Neutrophil (primary cell): ENCODE measurements at regions not wholly inside any gene's neighbourhood (a gene's known extent, or its start where the extent isn't known, plus 50 kb on each side); places are given as distances from the start of the nearest gene placed in this dataset.

Experiments
- H3K27ac ChIP-seq: fragments of 200-600 bp; sonication (generic); 2 replicates; pipeline ENCODE4 v1.5.1; 2016; ENCODE audit warnings: mild to moderate bottlenecking, moderate library complexity
- H3K27me3 ChIP-seq: fragments of 200-600 bp; sonication (generic); 2 replicates; pipeline ENCODE4 v1.6.0; 2016; ENCODE audit warnings: mild to moderate bottlenecking
- H3K36me3 ChIP-seq: fragments of 200-600 bp; sonication (generic); 2 replicates; pipeline ENCODE4 v1.5.1; 2017
- H3K4me1 ChIP-seq, 2 experiments: fragments of 200-600 bp in 1 of 2; sonication (generic) in 1 of 2; 1 replicate in 1 of 2; 2 replicates in 1 of 2; pipeline versions ENCODE4 v1.5.1 to v1.6.1; 2013 to 2016; ENCODE audit warnings: low read depth in 1 of 2, low read length in 1 of 2, mild to moderate bottlenecking in 1 of 2, moderate library complexity in 1 of 2; ENCODE audit not compliant: control insufficient read depth in 1 of 2, insufficient read depth in 1 of 2
- H3K4me3 ChIP-seq, 2 experiments: fragments of 200-600 bp in 1 of 2; sonication (generic) in 1 of 2; 1 replicate in 1 of 2; 2 replicates in 1 of 2; pipeline ENCODE4 v1.5.1; 2013 to 2016; ENCODE audit warnings: low read depth in 1 of 2, low read length in 1 of 2, mild to moderate bottlenecking in 1 of 2, moderate library complexity in 1 of 2
- H3K9me3 ChIP-seq: fragments of 200-600 bp; sonication (generic); 2 replicates; pipeline ENCODE4 v1.5.1; 2016
- TF ChIP-seq, protein P1 (sequence below): fragments of 200-600 bp; sonication (generic); IDR thresholded peaks from 2 replicates; pipeline ENCODE4 v1.5.1; 2016; ENCODE audit warnings: antibody characterized with exemption

DNA sequence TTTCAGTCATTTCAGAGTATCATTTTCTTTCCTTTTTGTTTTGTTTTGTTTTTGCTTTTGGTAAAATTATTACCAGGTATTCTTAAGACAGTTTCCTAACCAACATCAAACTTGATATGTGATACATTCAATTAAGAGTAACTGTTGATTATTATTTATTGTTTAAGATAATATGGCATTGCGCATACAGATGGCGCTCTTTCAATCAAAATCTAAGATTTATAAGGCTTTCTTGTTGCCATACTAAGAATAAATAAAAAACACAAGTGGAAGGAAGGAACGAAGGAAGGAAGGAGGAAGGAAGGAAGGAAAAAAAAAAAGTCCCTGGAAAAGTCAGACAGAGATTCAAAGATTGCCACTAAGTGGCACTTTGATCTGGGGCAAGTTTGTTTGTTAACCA, 1308.7 kb upstream of the FAM98A start:
- Histone ChIP-seq H3K4me1 (no peaks in the 10 kb centered on the region), H3K9me3 (no peaks in the 10 kb centered on the region), H3K27ac (no peak overlapping the region), H3K27me3 (no peaks in the 10 kb centered on the region), H3K36me3 (no peaks in the 10 kb centered on the region), H3K4me3 (no peak overlapping the region)
- TF ChIP-seq, protein P1, sequence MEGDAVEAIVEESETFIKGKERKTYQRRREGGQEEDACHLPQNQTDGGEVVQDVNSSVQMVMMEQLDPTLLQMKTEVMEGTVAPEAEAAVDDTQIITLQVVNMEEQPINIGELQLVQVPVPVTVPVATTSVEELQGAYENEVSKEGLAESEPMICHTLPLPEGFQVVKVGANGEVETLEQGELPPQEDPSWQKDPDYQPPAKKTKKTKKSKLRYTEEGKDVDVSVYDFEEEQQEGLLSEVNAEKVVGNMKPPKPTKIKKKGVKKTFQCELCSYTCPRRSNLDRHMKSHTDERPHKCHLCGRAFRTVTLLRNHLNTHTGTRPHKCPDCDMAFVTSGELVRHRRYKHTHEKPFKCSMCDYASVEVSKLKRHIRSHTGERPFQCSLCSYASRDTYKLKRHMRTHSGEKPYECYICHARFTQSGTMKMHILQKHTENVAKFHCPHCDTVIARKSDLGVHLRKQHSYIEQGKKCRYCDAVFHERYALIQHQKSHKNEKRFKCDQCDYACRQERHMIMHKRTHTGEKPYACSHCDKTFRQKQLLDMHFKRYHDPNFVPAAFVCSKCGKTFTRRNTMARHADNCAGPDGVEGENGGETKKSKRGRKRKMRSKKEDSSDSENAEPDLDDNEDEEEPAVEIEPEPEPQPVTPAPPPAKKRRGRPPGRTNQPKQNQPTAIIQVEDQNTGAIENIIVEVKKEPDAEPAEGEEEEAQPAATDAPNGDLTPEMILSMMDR, result no peak

DNA sequence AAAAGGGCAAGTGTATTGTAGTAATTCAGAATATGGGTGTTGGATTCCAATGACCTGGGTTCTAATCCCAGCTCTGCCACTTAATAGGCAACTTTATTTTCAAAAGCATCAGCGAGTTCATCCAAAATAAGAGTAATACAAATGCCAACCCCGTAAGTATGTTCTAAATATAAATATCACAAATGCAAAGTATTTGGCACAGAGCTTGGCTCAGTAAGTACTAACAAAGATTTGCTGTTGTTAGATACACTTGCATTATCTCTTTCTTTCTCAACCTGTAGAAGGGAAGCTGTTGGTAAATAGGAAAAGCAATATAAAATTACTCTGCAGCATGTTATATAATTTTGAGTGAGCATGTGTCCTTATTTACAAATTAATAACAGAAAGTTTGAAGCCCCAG, 1302.6 kb upstream of the FAM98A start:
- Histone ChIP-seq H3K4me1 (no peaks in the 10 kb centered on the region), H3K9me3 (no peaks in the 10 kb centered on the region), H3K4me3 (no peak overlapping the region), H3K36me3 (no peaks in the 10 kb centered on the region), H3K27me3 (no peaks in the 10 kb centered on the region), H3K27ac (no peak overlapping the region)
- TF ChIP-seq, protein P1, result no peak

DNA sequence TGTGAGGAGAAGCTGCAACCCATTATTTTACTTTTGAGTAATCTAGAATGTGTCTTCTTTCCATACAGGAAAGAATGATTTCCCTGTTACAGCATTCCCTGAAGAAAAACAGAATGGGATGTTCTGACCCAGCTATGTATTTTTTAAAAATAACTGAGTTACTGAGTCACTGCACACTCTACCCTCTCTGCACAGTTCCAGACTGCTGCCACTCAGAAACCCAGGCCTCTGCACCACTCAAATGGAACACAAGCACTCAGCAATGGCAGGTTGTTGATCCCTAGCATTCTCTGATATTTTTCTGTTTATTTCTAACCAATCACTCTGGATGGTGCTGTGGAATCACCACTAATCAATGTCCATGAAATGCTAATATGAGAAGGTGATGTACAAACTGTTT, 1300.0 kb upstream of the FAM98A start:
- Histone ChIP-seq H3K27me3 (no peaks in the 10 kb centered on the region), H3K9me3 (no peaks in the 10 kb centered on the region), H3K4me1 (no peaks in the 10 kb centered on the region), H3K27ac (no peak overlapping the region), H3K4me3 (no peak overlapping the region), H3K36me3 (no peaks in the 10 kb centered on the region)
- TF ChIP-seq, protein P1, result no peak

DNA sequence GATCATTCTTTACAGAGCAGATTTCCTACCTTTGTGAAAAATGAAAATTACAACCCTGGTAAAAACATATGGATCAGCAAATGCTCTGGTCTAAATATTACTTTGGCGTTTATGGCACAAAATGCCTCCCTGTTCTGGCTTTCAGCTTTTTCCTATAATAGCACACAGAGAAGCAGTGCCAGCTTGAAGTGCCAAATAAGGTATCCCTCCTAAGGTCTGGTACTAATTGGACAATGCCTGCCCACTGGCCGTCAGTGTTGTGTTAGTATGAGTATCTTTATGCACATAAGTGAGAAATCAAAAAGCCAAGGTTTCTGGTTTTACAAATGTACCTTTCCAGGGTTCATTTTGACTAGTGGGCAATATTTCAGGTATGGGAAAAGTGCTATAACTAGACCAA, 1293.7 kb upstream of the FAM98A start:
- no peaks in the 10 kb centered on the region for H3K27me3 ChIP-seq
- H3K27ac ChIP-seq, result no peak overlapping the region
- no peak overlapping the region for H3K4me3 ChIP-seq
- TF ChIP-seq, protein P1, result no peak
- H3K4me1 ChIP-seq, result no peaks in the 10 kb centered on the region
- H3K9me3 ChIP-seq, result no peaks in the 10 kb centered on the region
- no peaks in the 10 kb centered on the region for H3K36me3 ChIP-seq

DNA sequence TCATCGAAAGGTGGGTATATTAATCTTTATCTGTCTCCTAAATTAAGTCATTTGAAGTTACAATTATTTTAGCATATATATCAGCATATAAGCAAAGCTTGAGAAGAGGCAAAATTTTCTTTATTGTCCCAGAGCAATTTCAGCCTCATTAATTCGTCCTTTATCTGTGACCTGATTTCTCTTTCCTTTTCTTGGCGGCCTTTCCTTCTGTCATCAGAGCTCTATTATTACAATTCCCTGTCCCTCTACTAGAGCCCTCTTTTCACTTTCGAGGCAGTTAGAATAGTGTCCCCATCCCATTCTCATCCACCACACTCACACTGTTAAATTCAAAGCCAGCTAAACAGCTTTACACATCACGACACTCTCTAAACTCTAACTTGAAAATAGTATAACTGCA, 1293.2 kb upstream of the FAM98A start:
- Histone ChIP-seq H3K4me1 (no peaks in the 10 kb centered on the region), H3K27ac (no peak overlapping the region), H3K27me3 (no peaks in the 10 kb centered on the region), H3K4me3 (no peak overlapping the region), H3K9me3 (no peaks in the 10 kb centered on the region), H3K36me3 (no peaks in the 10 kb centered on the region)
- TF ChIP-seq, protein P1, result no peak
